ENCODE measurements at regions not wholly inside any gene's neighbourhood (a gene's known extent, or its start where the extent isn't known, plus 50 kb on each side); places are given as distances from the start of the nearest gene placed in this dataset.

DNA sequence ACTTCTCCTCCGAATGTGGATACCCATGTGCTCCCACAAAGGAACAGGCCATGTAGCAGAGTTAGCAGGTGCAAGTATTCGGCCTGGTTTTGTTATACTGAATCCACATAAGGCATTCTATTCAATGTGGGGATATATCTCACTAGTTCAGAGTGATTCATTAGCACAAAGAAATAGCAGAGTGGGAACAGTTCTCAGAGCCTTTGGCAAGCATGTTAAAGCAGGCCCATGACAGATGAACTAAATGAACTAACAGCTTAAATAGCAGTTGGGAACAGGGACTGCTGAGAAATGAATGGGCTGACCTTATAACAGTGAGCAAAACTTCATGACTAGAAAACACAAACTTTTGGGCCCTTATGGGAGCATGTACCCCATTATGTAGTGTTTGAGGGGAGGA lies 352.0 kb downstream of the FLRT2 start:
- H3K4me3 ChIP-seq: no peak overlapping the region
- H3K4me1 ChIP-seq: no peaks in the 10 kb centered on the region
- H3K9me3 ChIP-seq: no peaks in the 10 kb centered on the region
- intact Hi-C loops (cut with DNase I): no loop called here
- WGBS, 2 donors: 83 to 87% methylated on average over 2 of the region's 2 CpGs
- no peak overlapping the region for H3K27ac ChIP-seq
- no peak for TF ChIP-seq POLR2A (IDR thresholded peaks at IDR 0.05)
- TF ChIP-seq, protein P1, sequence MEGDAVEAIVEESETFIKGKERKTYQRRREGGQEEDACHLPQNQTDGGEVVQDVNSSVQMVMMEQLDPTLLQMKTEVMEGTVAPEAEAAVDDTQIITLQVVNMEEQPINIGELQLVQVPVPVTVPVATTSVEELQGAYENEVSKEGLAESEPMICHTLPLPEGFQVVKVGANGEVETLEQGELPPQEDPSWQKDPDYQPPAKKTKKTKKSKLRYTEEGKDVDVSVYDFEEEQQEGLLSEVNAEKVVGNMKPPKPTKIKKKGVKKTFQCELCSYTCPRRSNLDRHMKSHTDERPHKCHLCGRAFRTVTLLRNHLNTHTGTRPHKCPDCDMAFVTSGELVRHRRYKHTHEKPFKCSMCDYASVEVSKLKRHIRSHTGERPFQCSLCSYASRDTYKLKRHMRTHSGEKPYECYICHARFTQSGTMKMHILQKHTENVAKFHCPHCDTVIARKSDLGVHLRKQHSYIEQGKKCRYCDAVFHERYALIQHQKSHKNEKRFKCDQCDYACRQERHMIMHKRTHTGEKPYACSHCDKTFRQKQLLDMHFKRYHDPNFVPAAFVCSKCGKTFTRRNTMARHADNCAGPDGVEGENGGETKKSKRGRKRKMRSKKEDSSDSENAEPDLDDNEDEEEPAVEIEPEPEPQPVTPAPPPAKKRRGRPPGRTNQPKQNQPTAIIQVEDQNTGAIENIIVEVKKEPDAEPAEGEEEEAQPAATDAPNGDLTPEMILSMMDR (IDR thresholded peaks at IDR 0.05): no peak
- H3K36me3 ChIP-seq (replicated peaks in 1 of 2; ENCODE audit: insufficient read depth in 1 of 2, low read depth in 2 of 2): no peaks in the 10 kb centered on the region
- ATAC-seq (no peak), DNase-seq (no peak)
- no peaks in the 10 kb centered on the region for H3K27me3 ChIP-seq

DNA sequence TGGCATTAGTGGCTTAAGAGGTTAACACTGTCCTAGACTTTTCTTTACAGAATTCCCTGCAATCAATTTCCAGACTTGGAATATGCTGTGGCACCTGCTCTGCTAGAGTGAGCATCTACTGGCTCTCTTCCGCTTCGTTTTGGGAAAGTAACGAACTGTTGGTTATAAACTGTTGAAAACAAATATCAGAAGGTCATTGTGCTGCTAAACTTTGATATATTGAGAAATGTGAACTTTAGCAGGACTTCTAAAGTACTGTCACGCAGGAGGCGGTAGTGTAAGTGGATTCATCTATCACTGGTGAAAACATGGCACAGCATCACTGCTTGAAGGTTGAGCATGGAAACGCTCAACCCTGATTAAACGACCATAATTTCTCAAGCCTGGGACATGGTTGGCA lies 348.9 kb downstream of the FLRT2 start:
- Histone ChIP-seq H3K36me3 (replicated peaks in 1 of 2; ENCODE audit: insufficient read depth in 1 of 2, low read depth in 2 of 2) (no peaks in the 10 kb centered on the region), H3K4me3 (no peak overlapping the region), H3K4me1 (no peaks in the 10 kb centered on the region), H3K9me3 (no peaks in the 10 kb centered on the region), H3K27me3 (no peaks in the 10 kb centered on the region), H3K27ac (no peak overlapping the region)
- no peak for DNase-seq
- intact Hi-C loops (cut with DNase I): no loop called here
- no peak for ATAC-seq
- TF ChIP-seq POLR2A (IDR thresholded peaks at IDR 0.05): no peak
- TF ChIP-seq, protein P1 (IDR thresholded peaks at IDR 0.05): no peak
- 78 to 80% methylated on average over 7 of the region's 7 CpGs for WGBS, 2 donors

DNA sequence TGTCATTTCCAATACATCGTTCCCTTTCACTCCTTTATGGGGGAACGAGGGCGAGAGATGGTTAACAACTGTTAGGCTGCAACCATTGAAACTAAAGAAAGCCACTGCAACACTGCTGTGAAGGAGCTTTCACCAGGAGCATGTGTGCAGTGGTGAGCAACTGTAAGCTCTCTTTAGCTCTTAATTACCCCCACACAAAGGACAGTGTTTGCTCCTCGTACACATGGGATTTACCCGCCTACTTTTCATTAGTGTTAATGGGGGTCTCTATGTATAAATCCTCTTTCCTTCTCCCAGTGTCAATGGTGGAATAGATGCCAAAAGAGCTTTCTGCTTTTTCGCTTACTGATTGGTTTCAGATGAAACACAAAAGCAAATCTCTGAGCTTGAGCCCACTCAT lies 343.1 kb downstream of the FLRT2 start:
- Histone ChIP-seq H3K27ac (no peak overlapping the region), H3K36me3 (replicated peaks in 1 of 2; ENCODE audit: insufficient read depth in 1 of 2, low read depth in 2 of 2) (no peaks in the 10 kb centered on the region), H3K4me3 (no peak overlapping the region), H3K27me3 (no peaks in the 10 kb centered on the region), H3K4me1 (no peaks in the 10 kb centered on the region), H3K9me3 (no peaks in the 10 kb centered on the region)
- intact Hi-C loops (cut with DNase I): no loop called here
- TF ChIP-seq POLR2A (IDR thresholded peaks at IDR 0.05): no peak
- TF ChIP-seq, protein P1 (IDR thresholded peaks at IDR 0.05): no peak
- ATAC-seq: no peak
- WGBS, 2 donors: 66 to 73% methylated on average over 6 of the region's 6 CpGs
- no peak for DNase-seq

DNA sequence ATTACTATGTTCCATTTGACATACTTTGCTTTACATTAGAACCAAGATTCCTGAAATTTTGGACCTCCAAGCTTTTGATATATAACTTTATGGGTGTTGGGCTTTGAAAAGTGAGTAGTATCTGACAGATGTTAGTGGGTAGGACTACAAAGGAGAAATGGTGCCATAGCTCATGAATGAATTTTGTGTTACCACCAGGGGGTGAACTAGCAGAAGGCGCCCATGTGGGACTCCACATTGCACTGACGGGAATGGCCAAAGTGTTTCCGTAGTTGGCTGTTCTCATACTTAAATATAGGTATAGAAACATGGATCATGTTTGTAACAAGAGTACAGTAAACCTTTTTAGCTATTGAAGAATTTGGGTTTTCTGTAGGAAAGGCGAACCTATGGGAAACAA lies 337.5 kb downstream of the FLRT2 start:
- H3K27ac ChIP-seq: no peak overlapping the region
- H3K4me1 ChIP-seq: no peaks in the 10 kb centered on the region
- ATAC-seq (no peak), DNase-seq (no peak)
- no peaks in the 10 kb centered on the region for H3K9me3 ChIP-seq
- TF ChIP-seq POLR2A (IDR thresholded peaks at IDR 0.05): no peak
- TF ChIP-seq, protein P1 (IDR thresholded peaks at IDR 0.05): no peak
- no peak overlapping the region for H3K4me3 ChIP-seq
- no peaks in the 10 kb centered on the region for H3K36me3 ChIP-seq (replicated peaks in 1 of 2; ENCODE audit: insufficient read depth in 1 of 2, low read depth in 2 of 2)
- H3K27me3 ChIP-seq: no peaks in the 10 kb centered on the region
- intact Hi-C loops (cut with DNase I): no loop called here
- 73 to 74% methylated on average over 4 of the region's 4 CpGs for WGBS, 2 donors

DNA sequence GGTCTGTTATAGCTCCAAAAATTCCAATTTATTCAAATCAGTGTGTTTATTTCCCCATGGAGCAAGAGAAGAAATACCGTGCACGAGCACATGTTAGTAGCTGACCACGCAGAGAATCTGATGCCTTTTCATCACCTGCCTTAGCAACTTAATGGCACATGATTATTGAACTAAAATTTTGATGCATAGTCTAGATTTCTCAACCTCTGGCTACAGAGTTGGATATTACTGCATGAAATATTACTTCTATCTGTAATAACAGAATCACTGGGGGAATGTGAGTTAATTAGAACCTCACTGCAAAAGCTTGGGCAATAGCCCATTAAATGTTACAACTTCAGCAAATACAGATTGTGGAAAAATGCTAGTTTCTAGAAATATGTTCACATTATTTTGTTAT lies 335.8 kb downstream of the FLRT2 start:
- WGBS, 2 donors: 88 to 94% methylated on average over 3 of the region's 3 CpGs
- H3K4me3 ChIP-seq: no peak overlapping the region
- no peak for DNase-seq
- no peaks in the 10 kb centered on the region for H3K27me3 ChIP-seq
- no peaks in the 10 kb centered on the region for H3K4me1 ChIP-seq
- H3K9me3 ChIP-seq: no peaks in the 10 kb centered on the region
- intact Hi-C loops (cut with DNase I): no loop called here
- no peaks in the 10 kb centered on the region for H3K36me3 ChIP-seq (replicated peaks in 1 of 2; ENCODE audit: insufficient read depth in 1 of 2, low read depth in 2 of 2)
- ATAC-seq: no peak
- TF ChIP-seq, protein P1 (IDR thresholded peaks at IDR 0.05): no peak
- TF ChIP-seq POLR2A (IDR thresholded peaks at IDR 0.05): no peak
- H3K27ac ChIP-seq: no peak overlapping the region

Measured in body of pancreas (tissue), 4 donors.